ENCODE measurements at regions not wholly inside any gene's neighbourhood (a gene's known extent, or its start where the extent isn't known, plus 50 kb on each side); places are given as distances from the start of the nearest gene placed in this dataset.

GRCh38 chr11:15500643-15501042 lies 385.9 kb downstream of the INSC start:
- TF ChIP-seq CTCF (IDR thresholded peaks at IDR 0.05; ENCODE audit: low read depth, low read length) (no peak), EZH2phosphoT487 (IDR thresholded peaks at IDR 0.05; ENCODE audit: low read depth) (no peak)
